ENCODE measurements at regions not wholly inside any gene's neighbourhood (a gene's known extent, or its start where the extent isn't known, plus 50 kb on each side); places are given as distances from the start of the nearest gene placed in this dataset.

DNA sequence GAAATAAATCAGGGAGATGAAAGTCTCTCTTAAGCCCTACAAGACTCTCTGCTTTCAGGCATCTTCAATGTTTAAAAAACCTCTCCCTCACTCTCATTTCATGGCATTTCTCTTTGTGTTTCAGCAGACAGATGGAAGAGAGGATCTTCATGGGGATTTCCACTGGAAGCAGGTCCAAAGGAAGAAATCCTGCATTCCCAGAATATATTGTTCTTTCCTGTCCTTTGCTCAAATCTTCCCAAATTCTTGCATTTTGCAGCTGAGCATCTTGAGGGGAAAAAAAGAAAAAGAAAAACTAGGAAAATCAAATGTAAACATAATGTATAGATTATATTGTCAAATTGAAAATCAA is 382.2 kb downstream of the ENC1 start:
- DNase-seq (ENCODE audit: low read depth): no peak

DNA sequence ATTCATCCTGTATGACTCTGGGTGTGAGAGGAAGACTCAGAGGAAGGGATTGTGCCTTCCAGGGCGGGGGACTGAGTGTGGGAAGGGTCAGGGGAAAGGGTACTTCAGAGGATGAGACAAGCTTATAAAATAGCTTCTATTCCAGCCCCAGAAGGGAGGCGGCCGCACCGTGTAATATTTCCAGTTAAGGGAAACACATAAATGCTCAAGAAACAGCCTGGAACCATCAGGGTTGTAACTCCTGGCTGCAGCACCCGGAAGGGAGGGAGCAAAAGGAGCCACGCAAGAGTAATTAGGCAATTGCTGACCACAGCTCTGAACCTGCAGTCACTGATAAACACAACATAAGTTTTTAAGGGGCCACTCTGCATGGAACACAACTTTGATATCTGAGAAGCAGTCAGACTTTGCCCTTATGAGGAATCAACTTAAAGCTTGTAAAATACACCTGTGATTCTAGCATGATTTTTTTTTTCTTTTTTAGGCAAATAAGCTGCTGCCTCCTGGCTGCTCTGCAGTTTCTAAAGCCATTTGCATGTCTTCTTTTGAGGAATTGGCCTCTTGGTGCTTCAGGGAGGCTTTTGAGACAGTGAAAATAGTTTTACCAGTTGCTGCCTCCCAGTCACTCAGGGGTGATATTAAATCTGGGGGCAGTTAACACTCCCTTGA is 382.7 kb downstream of the ENC1 start:
- no peak for DNase-seq (ENCODE audit: low read depth)

DNA sequence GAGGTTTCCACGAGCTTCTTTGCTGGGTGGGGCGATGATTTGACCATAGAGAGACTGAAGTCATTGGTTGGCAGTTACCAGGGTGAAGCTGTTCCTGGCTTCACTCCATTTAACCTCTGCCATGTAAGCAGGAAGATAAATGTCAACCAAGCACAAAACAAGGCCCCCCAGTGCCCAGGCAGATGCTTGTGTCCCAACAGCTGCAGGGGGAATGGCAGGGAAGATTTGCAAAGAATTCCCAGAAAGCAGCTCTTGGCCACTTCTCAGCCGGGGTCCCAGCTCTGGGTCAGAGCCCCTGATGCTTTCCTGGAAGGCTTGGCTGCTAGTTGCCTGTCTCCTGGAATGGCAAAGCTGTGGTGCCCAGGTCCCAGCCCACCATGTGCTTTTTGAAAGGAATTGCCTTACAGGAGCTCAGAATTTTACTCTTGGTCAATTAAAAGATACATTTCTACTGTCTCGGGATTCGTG is 383.4 kb downstream of the ENC1 start:
- no peak for DNase-seq (ENCODE audit: low read depth)

DNA sequence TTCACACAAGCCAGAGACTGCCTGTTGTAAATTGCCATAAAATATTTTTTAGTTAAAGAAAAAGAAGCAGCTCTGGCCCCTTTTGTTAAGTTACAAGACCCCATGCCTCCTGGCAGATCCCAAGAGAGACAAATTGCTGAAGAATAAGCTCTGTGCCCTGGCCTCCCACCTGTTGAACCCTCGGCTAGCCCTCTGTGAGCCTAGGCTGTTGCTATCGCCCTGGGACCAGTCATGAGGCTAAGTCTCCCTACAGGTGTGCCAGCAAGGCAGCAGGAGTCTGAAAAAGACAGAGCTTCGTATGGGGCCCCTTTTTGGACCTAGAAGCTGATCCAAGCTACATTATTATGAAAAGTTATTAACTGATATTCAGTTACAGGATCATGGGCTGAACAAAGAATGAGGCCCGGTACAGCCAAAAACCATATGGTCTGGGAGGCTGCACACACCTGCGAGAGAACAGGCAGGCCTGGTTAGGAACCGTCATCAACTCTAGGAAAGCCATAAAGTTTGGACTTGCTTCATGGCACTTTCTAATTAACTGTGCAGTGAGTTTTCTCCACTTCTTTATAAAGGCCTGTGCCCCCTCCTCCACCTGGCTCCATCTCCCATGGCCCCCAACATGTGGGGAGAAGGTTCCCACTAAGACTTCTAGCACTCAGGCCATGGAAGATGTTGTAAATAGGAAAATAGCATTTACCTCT is 384.7 kb downstream of the ENC1 start:
- no peak for DNase-seq (ENCODE audit: low read depth)

DNA sequence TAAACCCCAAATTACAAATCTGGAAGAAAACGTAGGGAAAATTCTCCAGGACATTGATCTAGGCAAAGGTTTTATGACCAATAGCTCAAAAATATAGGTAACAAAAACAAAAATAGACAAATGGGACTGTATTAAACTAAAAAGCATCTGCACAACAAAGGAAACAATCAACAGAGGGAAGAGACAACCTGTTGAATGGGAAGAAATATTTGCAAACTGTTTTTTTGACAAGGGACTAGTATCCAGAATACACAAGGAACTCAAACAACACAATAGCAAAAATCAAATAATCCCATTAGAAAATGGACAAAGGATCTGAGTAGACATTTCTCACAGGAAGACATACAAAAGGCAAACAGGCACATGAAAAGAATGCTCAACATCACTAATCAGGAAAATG is 386.3 kb downstream of the ENC1 start:
- no peak for DNase-seq (ENCODE audit: low read depth)

DNA sequence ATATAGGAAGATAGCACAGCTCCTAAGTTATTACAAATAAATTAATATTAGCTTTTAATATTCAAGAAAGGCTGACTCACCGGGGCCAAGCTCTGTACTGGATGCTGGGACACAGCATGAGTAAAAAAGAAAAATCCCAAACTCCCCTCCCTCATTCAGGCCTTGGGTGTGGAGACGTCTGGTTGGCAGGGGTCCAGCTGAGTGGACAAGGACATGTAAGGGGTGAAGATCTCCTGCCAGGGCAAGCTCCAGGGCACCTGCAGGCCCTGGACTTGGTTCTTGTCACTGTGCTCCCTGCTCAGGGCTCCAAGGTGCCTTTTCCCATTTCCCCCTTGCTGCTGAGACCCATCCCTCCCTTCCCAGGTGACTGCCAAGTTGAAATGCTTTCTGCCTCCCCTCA is 388.5 kb downstream of the ENC1 start:
- no peak for DNase-seq (ENCODE audit: low read depth)

DNA sequence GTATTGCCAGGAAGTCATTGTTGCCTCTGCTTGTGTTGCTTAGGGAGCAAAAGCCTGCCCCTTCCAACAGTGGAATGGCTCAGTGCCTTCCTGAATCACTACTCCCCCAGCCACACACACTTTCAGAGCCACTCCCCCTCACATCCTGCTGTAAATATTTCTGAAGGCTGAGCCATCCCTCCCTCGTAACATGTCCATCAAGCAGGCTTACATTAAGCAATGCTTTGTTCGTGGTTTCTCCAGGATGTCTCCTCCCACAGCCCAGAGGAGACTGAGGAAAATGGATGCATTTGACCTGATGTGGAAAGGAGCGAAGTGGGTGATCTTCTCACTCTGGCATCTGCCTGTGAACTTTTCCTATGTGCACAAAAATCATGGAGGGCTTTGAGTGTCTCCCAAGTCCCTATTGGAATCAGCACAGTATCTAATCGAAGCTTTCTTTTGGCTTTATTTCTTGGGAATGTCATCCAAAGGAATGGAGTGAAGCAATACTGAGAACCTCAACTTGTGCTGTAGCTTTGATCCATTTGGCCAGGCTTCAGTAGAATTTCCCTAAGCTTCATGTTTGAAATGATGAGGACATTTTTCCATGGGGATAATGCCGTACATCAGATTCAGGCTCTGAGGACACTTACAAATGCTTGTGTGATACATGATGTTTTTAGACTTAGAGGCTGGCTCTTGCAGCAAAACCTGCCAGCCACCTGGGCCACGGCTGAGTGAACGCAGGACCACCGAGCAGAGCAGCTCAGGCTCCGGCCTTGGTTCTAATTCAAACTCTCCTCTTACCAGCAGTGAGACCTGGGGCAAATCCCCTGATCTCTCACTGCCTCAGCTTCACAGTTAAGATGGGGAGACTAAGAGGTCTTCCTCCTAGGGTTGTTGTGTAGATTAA is 389.1 kb downstream of the ENC1 start:
- no peak for DNase-seq (ENCODE audit: low read depth)

DNA sequence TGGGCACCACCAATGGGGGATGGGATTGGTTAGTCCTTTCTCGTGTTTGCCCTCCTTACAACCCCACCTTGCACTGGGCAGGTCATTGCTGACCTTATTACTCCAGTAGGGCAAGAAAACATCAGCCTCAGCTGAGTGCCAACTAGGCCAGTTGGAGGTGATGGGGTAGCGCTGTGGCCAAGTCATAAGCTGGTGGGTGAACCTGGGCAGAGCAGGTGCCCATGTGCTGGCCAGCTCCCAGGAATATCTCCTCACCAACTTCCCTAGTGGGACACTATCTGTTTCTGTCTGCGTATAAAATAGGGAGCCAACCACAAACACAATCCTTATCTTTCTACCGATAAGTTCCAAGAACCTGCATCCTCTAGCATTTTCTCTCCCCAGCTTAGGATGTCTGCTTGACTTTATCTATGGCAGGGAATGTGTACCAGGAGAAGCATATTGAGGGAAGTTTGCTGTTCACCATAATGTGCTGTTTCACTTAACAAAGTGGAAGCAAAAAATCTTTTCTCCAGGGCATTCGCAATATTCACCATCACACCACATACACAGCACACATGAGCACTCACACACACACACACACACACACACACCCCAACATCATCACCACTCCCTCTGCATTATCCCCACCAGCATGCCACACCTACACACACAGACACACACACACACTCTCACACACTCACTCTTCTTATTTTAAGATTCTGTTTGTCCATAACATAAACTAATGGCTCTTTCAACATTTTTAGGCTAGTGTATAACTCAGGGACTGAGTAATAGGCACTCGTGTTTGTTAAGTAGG is 390.0 kb downstream of the ENC1 start:
- DNase-seq (ENCODE audit: low read depth): no peak

DNA sequence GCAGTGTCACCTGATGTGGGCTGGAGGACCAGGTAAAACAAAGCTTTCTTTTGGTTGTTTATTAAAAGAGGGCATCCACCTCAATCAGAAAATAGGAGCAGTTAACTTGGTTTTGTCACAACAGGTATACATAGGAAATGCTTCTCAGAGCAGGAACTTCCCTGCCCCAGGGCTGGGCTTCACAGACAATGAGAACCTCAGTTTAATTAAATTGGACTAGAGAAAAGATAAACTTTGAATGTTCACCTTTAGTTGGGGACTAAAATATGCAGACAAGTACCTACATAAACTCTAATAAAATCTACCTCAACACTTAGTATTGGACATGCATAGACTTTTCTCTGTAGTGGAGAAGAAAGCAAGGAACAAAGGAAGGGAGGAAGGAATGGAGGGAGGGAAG is 392.0 kb downstream of the ENC1 start:
- no peak for DNase-seq (ENCODE audit: low read depth)

DNA sequence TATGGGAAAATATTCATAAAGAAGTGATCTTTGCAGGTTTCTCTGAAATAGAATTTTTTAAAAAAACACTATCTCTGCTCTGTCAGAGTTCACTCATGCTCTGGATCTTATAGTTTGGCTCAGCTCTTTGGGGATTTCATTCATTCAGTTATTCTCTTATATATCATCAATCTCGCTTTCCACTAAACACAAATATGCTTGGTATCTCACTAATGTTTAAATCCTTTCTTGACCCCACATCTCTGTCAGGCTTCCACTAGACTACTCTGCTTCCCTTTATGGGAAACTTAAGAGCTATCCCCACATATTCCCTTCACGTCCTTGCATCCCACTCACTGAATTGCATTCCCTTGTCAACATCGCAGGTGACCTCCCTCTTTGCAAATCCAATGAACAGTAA is 396.1 kb downstream of the ENC1 start:
- no peak for DNase-seq (ENCODE audit: low read depth)

DNA sequence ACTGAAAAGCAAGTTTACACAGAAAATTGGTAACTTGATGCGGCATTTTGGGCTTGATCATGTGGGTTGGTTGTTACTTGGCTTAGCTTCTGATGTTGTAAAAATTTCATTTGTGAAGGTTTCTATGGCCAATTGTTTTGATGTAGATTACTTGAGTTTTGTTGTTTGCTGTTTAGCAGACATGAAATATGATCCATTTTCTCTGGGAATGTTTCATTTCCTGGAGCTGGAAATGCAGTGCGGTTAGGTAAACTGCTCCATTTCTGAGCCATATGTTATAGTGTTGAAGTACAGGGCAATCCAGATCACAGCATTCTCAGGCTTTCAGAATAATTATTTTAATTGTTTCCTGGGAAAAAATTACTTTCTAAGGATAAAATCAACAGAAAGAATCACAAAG is 396.9 kb downstream of the ENC1 start:
- DNase-seq (ENCODE audit: low read depth): no peak

DNA sequence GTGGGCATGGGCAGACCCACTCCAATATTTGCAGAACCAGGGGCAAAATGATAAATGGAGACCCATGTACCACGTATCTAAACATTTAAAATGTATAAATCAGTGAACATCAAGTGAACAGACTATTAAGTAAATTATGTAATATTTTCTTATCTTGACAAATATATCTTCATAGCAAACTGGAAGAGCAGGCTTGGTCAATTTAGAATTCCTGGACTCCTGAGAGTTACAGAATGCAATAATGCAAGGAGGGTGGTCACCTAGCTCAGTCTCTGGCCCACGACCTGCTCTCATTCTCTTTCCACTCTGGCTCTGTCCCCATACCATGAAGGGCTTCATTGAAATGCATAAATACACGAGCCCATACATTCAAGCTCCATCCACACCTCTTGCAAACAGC is 398.0 kb downstream of the ENC1 start:
- DNase-seq (ENCODE audit: low read depth): no peak

DNA sequence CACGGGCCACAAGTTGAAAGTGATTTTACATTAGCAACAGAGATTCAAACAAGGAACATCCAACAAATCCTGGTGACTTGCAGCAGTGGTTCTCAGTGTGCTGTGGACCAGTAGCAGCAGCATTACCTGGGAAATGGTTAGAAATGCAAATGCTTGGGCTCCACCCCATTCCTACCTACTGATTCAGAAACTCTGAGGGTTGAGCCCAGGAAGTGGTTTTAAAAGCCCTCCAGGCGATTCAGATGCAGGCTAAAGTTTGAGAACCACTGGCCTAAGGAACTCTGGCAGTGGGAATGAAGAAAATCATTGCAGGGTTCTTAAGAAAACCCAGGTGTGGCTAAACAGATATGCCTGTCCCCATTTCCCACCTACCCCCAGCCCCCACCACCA is 398.8 kb downstream of the ENC1 start:
- DNase-seq (ENCODE audit: low read depth): no peak

DNA sequence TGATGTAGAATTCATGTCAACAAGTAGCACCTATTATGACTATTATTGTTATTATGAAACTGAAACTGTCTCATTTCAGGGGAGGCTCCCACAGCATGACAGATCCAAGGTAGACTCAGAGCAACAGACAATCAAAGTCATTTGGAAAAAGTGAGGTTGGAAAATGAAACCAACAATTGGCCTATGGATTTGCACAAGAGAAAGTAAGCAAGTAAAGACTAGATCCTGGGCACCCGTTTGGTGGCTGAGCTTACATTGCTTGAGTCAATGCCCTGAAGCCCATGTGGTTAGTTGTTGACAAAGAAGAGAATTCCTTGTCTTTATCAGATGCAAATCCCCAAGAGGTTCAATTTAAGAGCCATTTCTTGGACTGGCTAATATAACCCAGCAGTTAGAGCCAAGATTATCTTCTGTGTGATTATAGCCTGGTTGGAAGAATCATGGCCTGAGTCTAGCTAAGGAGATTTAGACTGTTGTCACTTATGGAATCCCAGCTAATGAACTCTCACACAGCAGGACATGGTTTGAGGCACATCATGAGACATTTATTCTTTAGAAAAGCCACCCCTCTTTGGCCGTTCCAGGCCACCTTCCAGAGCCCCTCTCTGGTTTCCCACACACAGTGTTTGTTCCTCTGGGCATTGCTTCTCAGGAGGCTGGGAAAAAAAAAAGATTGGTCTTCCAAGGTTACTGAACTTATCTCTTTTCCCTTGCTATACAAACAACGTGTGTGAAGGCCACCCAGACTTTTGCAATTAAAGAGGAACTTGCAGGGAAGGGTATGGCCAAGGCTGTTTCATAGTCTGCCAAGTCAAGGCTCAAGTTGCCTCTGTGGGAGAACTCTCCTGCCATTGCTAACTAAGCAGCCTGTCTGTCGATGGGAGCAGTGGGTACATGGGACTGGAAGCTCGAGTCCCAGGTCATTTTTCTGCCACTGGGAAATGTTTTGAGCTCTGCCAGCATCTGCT is 399.5 kb downstream of the ENC1 start:
- DNase-seq (ENCODE audit: low read depth): no peak

DNA sequence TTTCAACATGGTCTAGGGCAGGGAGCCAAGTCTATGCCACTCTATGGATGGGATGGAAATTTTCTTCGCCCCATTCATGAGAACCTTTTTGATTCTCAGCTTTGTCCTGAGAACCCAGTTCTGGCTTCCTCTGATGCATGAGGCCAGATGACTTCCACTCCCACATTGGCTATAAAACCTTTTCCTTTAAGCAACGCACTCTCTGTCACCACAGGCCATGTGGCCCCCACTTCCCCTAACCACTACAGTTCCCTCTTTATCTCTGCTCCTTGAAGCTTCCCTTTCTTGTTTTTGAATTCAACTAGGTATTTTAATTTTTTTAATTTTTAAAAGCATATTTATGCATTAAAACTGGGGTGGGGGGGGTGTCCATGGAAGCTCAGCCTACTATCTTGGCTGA is 401.3 kb downstream of the ENC1 start:
- DNase-seq (ENCODE audit: low read depth): no peak

DNA sequence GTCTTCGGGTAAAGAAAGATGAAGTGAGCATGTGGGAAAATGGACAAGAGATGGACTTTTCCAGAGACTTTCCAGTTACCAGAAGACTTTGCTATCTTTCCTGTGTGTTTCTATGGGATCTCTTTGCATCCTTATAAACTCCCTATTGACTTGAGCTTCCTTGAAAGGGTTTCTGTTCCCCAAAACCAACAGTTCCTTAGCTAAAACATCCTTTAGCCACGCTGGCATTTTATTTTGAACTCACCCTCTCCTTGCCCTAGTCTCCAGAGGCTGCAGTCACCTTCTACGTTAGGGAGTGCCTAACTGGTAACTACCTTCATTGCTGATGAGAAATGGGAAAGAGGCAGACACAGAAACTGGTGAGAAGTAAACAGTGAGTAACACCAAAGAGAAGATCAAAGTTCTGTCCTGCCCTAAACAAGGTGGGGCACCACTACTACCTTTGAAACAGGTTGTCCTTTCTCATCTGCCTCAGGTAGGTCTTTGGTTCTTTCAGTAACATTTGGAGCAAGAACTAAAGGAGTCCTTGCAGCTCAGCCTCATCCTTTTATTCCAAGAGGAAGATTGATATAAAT is 402.9 kb downstream of the ENC1 start:
- DNase-seq (ENCODE audit: low read depth): no peak

DNA sequence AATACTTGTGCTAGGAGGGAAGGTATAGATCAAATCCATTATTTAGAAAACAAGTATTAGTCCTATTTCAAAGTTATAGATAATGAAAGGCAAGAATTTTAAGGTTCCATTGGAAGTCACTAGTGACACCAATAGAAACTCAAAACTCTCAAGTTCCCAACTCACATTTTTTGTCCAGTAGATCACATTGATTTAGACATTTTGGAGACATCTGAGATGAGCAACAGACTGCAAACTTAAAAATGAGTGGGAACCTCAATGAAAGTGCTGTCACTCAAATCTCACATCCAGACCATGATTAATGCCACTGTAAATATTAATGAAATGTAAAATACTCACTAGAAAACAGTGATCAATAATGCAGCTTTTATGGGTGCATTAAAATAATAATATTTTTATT is 405.0 kb downstream of the ENC1 start:
- DNase-seq (ENCODE audit: low read depth): no peak

DNA sequence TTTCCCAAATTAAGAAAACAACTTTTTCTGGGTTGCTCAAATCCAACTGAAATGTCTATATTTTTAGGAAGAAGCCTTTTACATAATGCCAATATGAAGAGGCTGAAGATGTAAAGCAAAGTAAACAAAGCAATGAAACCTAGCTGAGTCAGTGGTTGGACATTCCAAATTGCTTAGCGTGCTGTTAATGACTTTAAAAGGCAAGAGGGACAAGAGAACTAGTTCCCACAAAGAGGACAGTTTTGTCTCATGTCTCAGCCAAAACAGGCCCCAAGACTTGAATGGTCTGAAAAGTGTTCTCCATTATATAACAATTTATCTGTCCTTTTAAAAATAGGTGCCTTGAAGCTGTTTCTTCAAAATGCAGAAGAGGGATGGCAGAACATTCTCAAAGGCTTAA is 407.0 kb downstream of the ENC1 start:
- DNase-seq (ENCODE audit: low read depth): no peak

DNA sequence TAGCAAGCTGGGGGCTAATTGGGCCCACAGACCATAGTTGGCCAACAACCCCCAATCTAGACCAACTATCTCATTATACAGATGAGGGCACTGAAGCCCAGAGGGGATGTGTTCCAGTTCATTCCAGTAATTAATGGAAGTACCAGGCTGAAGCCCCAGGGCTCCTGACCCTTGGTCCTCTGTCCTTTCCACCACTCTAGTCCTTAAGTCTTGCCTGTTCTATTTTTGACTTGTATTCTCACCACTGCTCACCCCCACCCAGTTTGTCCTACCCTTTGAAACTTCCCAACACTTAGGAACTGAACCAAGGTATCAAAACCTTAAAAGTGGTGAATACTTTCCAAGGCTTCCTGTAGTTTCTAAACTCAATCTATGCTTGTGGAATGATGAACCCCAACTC is 407.4 kb downstream of the ENC1 start:
- DNase-seq (ENCODE audit: low read depth): no peak

DNA sequence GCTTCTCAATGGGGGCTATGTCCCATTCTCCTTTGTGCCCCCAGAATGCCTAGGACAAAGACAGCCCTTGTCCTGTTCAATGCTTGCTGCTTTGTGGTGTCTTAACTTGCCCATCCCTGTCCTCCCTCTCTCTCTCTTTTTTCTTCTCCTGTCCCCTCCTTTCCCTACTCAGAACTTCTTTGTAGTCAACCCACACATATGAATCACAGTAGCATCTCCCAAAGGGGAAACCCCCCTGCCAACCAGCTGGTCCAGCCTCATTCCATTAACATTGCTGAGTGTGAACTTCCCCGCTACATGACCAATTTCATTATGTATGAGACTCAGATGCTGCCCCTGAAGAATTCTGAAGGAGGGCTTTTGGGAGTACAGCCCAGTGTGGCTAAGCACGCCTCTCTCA is 408.3 kb downstream of the ENC1 start:
- no peak for DNase-seq (ENCODE audit: low read depth)

DNA sequence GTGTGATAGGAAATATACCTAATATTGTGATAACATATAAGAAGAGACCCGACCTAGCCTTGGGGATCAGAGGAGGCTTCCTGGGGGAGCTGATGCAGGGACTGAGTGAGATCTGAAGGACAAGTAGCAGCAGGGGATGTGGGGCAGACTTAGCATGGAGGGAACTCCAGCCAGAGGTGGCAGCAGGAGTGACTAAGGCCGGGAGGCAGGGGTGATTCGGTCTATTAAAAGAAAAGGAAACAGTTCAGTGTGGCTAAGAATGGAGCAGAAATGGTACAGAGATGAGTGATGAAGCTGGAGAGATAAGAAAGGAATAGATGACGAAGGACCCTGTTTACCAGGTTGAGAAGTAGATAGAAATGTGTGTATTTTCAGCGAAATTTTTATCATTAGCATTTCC is 408.8 kb downstream of the ENC1 start:
- no peak for DNase-seq (ENCODE audit: low read depth)
